Hepatocyte (in vitro differentiated cells): ENCODE measurements at regions not wholly inside any gene's neighbourhood (a gene's known extent, or its start where the extent isn't known, plus 50 kb on each side); places are given as distances from the start of the nearest gene placed in this dataset.
"Not testable (repeated sequence)": the region's sequence is repeated elsewhere in the genome, so short reads cannot be mapped to it uniquely, and the experiment has no call there.

Experiments used
- DNase-seq: peaks from one replicate; pipeline ENCODE4 v3.0.0-alpha.2; 2016; ENCODE audit warnings: low spot score
- H2AFZ ChIP-seq: fragments of 200-600 bp; sonication (generic); 2 replicates; pipeline ENCODE4 v1.6.0; 2016; ENCODE audit warnings: antibody characterized with exemption, mild to moderate bottlenecking
- H3K27ac ChIP-seq: fragments of 200-600 bp; sonication (generic); 2 replicates; pipeline ENCODE4 v1.5.1; 2016; ENCODE audit warnings: mild to moderate bottlenecking
- H3K27me3 ChIP-seq: fragments of 200-600 bp; sonication (generic); 2 replicates; pipeline ENCODE4 v1.6.1; 2016
- H3K36me3 ChIP-seq: fragments of 200-600 bp; sonication (generic); replicated peaks from 2 replicates; pipeline ENCODE4 v1.5.1; 2016; ENCODE audit warnings: low read depth; ENCODE audit not compliant: insufficient read depth
- H3K4me1 ChIP-seq: fragments of 200-600 bp; sonication (generic); 2 replicates; pipeline ENCODE4 v1.5.1; 2016; ENCODE audit warnings: mild to moderate bottlenecking, moderate library complexity; ENCODE audit not compliant: insufficient read depth
- H3K4me2 ChIP-seq: fragments of 200-600 bp; sonication (generic); 2 replicates; pipeline ENCODE4 v1.6.0; 2016
- H3K4me3 ChIP-seq: fragments of 200-600 bp; sonication (generic); 2 replicates; pipeline ENCODE4 v1.5.1; 2016; ENCODE audit warnings: mild to moderate bottlenecking
- H3K79me2 ChIP-seq: fragments of 200-600 bp; sonication (generic); 2 replicates; pipeline ENCODE4 v1.6.0; 2017; ENCODE audit warnings: mild to moderate bottlenecking
- H3K9me2 ChIP-seq: fragments of 200-600 bp; sonication (generic); replicated peaks from 2 replicates; pipeline ENCODE4 v1.6.0; 2017; ENCODE audit warnings: mild to moderate bottlenecking; ENCODE audit not compliant: insufficient read depth
- H3K9me3 ChIP-seq: fragments of 200-600 bp; sonication (generic); 2 replicates; pipeline ENCODE4 v1.5.1; 2016; ENCODE audit warnings: low read depth, mild to moderate bottlenecking
- H4K20me1 ChIP-seq: fragments of 200-600 bp; sonication (generic); 2 replicates; pipeline ENCODE4 v1.6.0; 2016; ENCODE audit warnings: mild to moderate bottlenecking; ENCODE audit not compliant: insufficient read depth, poor library complexity, severe bottlenecking
- CTCF ChIP-seq: fragments of 200-600 bp; sonication (generic); IDR thresholded peaks from 2 replicates; pipeline ENCODE4 v1.5.1; 2016; ENCODE audit warnings: antibody characterized with exemption, mild to moderate bottlenecking; ENCODE audit not compliant: poor library complexity
- EZH2 ChIP-seq: fragments of 200-600 bp; sonication (generic); IDR thresholded peaks from 2 replicates; pipeline ENCODE4 v1.6.1; 2016; ENCODE audit warnings: antibody characterized with exemption, mild to moderate bottlenecking, borderline replicate concordance
- EZH2phosphoT487 ChIP-seq: fragments of 200-600 bp; sonication (generic); IDR thresholded peaks from one replicate; pipeline ENCODE4 v1.6.1; 2018; ENCODE audit warnings: antibody characterized with exemption, mild to moderate bottlenecking, low read depth, moderate library complexity; ENCODE audit not compliant: unreplicated experiment, severe bottlenecking
- WGBS: methylation state at CpG from one replicate; pipeline ENCODE4 v1.1.6; 2016; ENCODE audit warnings: low lambda C conversion rate; ENCODE audit errors: missing lambda C conversion rate; 5-methylcytosine and 5-hydroxymethylcytosine counted together

- no peaks in the 10 kb centered on the region for H3K9me3 ChIP-seq
- no peaks in the 10 kb centered on the region for H3K4me1 ChIP-seq
- 53% methylated on average over 3 of the region's 3 CpGs for WGBS
Observed at GRCh38 chr4:188732131-188732530, 592.9 kb downstream of the TRIML1 start.

GRCh38 chr4:188735082-188735481, 595.8 kb downstream of the TRIML1 start:
- no peaks in the 10 kb centered on the region for H3K9me3 ChIP-seq
- H3K9me2 ChIP-seq = no peaks in the 10 kb centered on the region
- H2AFZ ChIP-seq = no peak overlapping the region
- no peaks in the 10 kb centered on the region for H3K4me1 ChIP-seq
- H3K4me2 ChIP-seq = no peak overlapping the region
- no peaks in the 10 kb centered on the region for H3K36me3 ChIP-seq
- H3K27me3 ChIP-seq = no peaks in the 10 kb centered on the region
- no peaks in the 10 kb centered on the region for H4K20me1 ChIP-seq
- no peak overlapping the region for H3K4me3 ChIP-seq
- no peak overlapping the region for H3K27ac ChIP-seq
- 97% methylated on average over 13 of the region's 15 CpGs for WGBS
- DNase-seq = no peak
- no peaks in the 10 kb centered on the region for H3K79me2 ChIP-seq
- no peak for TF ChIP-seq CTCF
- no peak for TF ChIP-seq EZH2
- no peak for TF ChIP-seq EZH2phosphoT487

More at GRCh38 chr4:188732131-188732530, 592.9 kb downstream of the TRIML1 start:
- Histone ChIP-seq H3K4me3 (no peak overlapping the region), H3K27ac (no peak overlapping the region), H3K4me2 (no peak overlapping the region), H2AFZ (no peak overlapping the region), H3K36me3 (no peaks in the 10 kb centered on the region), H3K9me2 (no peaks in the 10 kb centered on the region), H3K27me3 (no peaks in the 10 kb centered on the region), H4K20me1 (no peaks in the 10 kb centered on the region), H3K79me2 (no peaks in the 10 kb centered on the region)
- no peak for DNase-seq
- no peak for TF ChIP-seq EZH2phosphoT487
- no peak for TF ChIP-seq EZH2
- no peak for TF ChIP-seq CTCF

GRCh38 chr4:188737251-188738002, 598.2 kb downstream of the TRIML1 start:
- WGBS = 80% methylated on average over 4 of the region's 4 CpGs
- DNase-seq = no peak
- Histone ChIP-seq H3K27me3 (no peaks in the 10 kb centered on the region), H3K27ac (no peak overlapping the region), H2AFZ (no peak overlapping the region), H3K9me3 (no peaks in the 10 kb centered on the region), H3K4me1 (no peaks in the 10 kb centered on the region), H4K20me1 (no peaks in the 10 kb centered on the region), H3K9me2 (no peaks in the 10 kb centered on the region), H3K4me2 (no peak overlapping the region), H3K79me2 (no peaks in the 10 kb centered on the region), H3K36me3 (no peaks in the 10 kb centered on the region), H3K4me3 (no peak overlapping the region)
- TF ChIP-seq EZH2phosphoT487 = no peak
- no peak for TF ChIP-seq CTCF
- no peak for TF ChIP-seq EZH2

GRCh38 chr4:188738290-188738689, 599.0 kb downstream of the TRIML1 start:
- not testable (repeated sequence) for H2AFZ ChIP-seq, H3K9me3 ChIP-seq, H3K27ac ChIP-seq, H3K4me1 ChIP-seq, H3K9me2 ChIP-seq, H3K79me2 ChIP-seq, H3K4me2 ChIP-seq, H3K36me3 ChIP-seq, H3K4me3 ChIP-seq, DNase-seq, H4K20me1 ChIP-seq, H3K27me3 ChIP-seq
- WGBS = 88% methylated on average over 24 of the region's 24 CpGs

- not testable (repeated sequence) for H3K36me3 ChIP-seq, DNase-seq, H3K79me2 ChIP-seq, H3K4me3 ChIP-seq, H3K9me2 ChIP-seq, H2AFZ ChIP-seq, H3K4me1 ChIP-seq, H4K20me1 ChIP-seq, H3K27me3 ChIP-seq, H3K4me2 ChIP-seq, H3K27ac ChIP-seq, H3K9me3 ChIP-seq
- whole genome bisulfite sequencing = 90% methylated on average over 1 of the region's 1 CpG
Observed at GRCh38 chr4:188740172-188740571, 600.9 kb downstream of the TRIML1 start.

GRCh38 chr4:188740791-188741190, 601.5 kb downstream of the TRIML1 start:
- WGBS = 80% methylated on average over 1 of the region's 1 CpG

More at GRCh38 chr4:188740791-188741190, 601.5 kb downstream of the TRIML1 start:
- not testable (repeated sequence) for H3K79me2 ChIP-seq, H3K4me2 ChIP-seq, H4K20me1 ChIP-seq, DNase-seq, H3K36me3 ChIP-seq, H3K4me1 ChIP-seq, H3K9me2 ChIP-seq, H3K27ac ChIP-seq, H3K9me3 ChIP-seq, H3K4me3 ChIP-seq, H2AFZ ChIP-seq, H3K27me3 ChIP-seq
